Fibroblast of skin of left quadriceps (primary cell): ENCODE measurements at regions not wholly inside any gene's neighbourhood (a gene's known extent, or its start where the extent isn't known, plus 50 kb on each side); places are given as distances from the start of the nearest gene placed in this dataset.

Experiments
- DNase-seq, 2 experiments: peaks; one replicate each; pipeline ENCODE4 v3.0.0-alpha.2; 2013; ENCODE audit warnings: low read depth in 2 of 2

DNA sequence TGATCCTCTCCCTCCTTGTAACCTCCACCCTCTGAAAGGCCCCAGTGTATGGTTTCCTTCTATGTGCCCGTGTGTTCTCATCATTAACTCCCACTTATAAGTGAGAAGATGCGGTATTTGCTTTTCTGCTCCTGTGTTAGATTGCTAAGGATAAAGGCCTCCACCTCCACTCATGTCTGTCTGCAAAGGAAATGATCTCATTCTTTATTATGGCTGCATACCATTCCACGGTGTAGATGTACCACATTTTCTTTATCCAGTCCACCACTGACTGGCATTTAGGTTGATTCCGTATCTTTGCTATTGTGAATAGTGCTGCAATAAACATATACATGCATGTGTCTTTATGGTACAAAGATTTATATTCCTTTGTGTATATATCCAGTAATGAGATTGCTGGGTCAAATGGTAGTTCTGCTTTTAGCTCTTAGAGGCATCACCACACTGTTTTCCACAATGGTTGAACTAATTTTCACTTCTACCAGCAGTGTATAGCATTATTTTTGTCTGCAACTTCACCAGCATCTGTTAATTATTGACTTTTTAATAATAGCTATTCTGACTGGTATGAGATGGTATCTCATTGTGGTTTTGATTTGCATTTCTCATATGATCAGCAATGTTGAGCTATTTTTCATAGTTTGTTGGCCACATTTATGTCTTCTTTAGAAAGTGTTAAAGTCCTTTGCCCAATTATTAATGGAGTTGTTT lies 1030.9 kb downstream of the FSTL5 start:
- DNase-seq: no peak

DNA sequence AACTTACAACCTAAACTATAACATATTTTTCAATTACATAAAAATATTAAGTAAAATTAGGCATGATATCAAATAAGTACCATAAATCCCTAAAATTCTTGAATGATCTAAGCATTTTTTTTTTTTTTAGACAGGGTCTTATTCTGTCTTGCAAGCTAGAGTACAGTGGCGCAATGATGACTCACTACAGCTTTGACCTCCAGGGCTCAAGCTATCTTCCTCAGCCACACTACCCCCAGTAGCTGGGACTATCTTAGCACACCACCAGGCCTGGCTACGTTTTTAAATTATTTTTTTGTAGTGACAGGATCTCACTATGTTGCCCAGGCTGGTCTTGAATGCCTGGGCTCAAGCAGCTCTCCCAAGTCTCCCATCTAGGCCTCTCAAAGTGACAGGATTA lies 1042.3 kb downstream of the FSTL5 start:
- no peak for DNase-seq

DNA sequence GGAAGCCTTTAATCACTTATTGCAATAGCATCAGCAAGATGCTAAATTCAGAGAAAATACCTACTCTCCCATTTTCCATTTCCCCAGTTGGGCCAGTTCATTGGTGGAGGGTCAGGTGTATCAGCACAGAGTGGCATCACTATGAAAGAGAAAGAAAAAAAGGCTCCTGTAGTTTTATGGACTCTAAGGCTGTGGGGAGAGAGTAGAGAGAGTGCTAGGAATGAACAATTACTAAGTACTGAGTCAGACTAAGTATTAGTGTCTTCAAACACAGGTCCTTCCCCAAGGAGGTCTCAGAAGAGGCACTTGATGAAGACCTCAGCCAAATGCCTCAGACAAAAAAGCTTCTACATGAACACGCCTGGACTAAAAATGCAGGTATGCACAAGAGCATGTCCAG lies 1061.9 kb downstream of the FSTL5 start:
- DNase-seq: no peak

DNA sequence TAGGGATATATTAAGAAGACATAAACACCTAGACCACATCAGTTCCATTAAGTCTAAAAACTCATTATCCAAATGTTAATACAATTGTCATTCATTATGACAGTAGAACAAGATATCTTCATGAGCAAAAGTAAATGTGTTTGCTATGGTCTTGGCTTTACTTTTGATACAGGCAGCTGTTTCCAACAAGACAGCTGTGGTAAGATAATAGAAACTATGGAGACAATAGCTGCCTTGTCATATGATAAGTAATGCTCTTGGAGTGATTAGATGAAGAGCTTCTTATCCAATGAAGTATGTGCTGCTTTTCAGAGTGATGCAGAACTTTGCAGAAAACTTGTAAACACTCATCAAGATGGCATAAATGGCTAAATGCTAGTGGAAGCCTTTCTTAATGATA lies 1066.0 kb downstream of the FSTL5 start:
- no peak for DNase-seq

DNA sequence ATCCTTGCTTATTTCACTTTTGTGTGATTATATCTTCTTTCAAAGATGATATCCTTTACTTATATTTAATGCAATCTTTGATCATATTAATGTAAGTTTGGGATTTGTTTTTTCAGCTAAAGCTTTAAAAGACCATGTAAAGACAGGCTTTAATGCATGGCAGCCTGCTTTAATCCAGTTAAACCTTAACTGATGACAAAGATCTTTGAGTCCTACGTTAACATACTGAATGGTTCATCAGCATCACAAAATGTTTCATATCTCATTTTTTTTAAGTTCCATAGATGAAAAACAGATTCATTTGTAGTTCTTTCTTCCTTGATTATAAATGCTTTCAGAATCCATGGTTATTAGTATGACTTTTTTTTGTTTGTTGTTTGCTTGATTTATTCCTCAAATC lies 1102.8 kb downstream of the FSTL5 start:
- DNase-seq: no peak
